ENCODE measurements at regions not wholly inside any gene's neighbourhood (a gene's known extent, or its start where the extent isn't known, plus 50 kb on each side); places are given as distances from the start of the nearest gene placed in this dataset.

DNA sequence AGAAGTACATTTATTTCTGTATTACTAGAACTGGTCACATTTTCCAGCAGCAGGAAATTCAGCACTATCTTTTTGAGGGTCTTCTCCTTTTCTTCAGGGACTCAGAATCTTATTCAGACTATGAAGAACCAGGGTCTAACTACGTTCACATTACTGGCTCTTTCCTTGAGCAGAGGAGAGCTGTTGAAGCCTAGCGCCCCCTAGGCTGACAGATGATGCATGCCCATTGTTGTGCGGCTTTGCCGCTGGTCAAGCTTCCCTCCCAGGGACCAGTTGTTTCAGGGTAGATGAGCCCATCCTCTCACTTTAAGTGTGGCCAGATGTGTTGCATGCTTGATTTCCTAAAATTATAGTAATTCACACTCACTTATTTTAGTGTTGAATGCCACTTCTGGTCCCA is 168.2 kb upstream of the PDGFD start:
- H3K4me3 Mint-ChIP-seq: no peak overlapping the region
- peaks cover 0 to 2% of the 10 kb centered on the region in 2 donors for H3K9me3 Mint-ChIP-seq
- DNase-seq (no peak), ATAC-seq (replicated peaks in 1 of 2) (no peak)
- no peaks in the 10 kb centered on the region for H3K27me3 Mint-ChIP-seq (ENCODE audit: low read depth)
- H3K36me3 Mint-ChIP-seq (ENCODE audit: insufficient read depth in 2 of 2): no peaks in the 10 kb centered on the region
- H3K4me1 Mint-ChIP-seq (ENCODE audit: low read depth): no peaks in the 10 kb centered on the region
- H3K27ac Mint-ChIP-seq: no peak overlapping the region

DNA sequence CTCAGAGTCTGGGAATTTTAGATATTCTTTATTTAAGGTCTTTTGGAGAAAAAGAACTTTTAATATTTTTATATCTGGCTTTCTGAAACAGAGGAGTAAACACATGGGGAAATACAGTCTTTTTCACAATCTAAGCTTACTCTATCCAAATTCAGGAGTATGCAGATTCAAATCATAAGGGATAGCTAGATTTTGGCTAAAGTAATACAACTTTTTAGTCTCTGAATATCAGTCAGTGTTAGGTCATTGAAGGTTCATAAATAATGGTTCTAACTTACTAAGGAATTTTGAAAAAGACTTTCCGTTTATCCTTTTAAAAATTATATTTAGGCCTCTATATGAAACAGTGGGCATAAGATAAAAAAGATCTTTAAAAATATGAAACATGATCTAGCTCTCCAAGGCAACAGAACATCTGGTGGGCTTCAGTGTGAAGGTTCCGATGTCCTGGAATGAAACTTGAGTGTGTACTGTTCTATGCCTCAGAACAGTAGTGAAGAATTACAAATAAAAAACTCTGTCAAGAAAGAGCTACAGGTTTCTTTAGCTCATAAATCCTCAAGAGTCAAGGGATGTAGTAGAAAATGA is 165.2 kb upstream of the PDGFD start:
- Mint-ChIP-seq H3K27ac (no peak overlapping the region), H3K9me3 (peaks cover 0 to 4% of the 10 kb centered on the region in 2 donors), H3K27me3 (ENCODE audit: low read depth) (no peaks in the 10 kb centered on the region)

DNA sequence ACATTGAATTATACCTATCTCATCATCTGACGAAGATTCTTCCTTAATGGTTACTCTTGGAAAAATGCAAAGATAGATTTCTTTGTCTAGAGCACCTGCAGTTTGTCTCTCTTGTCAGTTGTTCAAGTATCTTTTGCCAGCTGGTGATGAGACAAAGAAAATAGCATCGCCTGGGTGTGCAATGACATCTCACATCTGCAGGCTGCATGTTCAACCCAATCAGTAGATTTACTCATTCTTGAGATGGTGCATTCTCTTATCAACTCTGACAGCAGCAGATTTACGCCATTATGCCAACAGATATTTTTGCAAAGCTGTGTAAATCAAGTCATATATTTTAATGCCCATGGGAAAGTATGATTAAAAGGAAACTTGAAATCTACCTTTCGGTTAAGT is 164.6 kb upstream of the PDGFD start:
- H3K4me1 Mint-ChIP-seq (ENCODE audit: low read depth): no peaks in the 10 kb centered on the region
- no peaks in the 10 kb centered on the region for H3K27me3 Mint-ChIP-seq (ENCODE audit: low read depth)
- DNase-seq (no peak), ATAC-seq (replicated peaks in 1 of 2) (no peak)
- H3K4me3 Mint-ChIP-seq: no peak overlapping the region
- H3K9me3 Mint-ChIP-seq: peaks cover 2 to 3% of the 10 kb centered on the region in 2 donors
- H3K36me3 Mint-ChIP-seq (ENCODE audit: insufficient read depth in 2 of 2): no peaks in the 10 kb centered on the region
- H3K27ac Mint-ChIP-seq: no peak overlapping the region

More for the DNA sequence above, 165.2 kb upstream of the PDGFD start:
- H3K4me1 Mint-ChIP-seq (ENCODE audit: low read depth): no peaks in the 10 kb centered on the region
- no peak overlapping the region for H3K4me3 Mint-ChIP-seq
- DNase-seq: no peak
- no peaks in the 10 kb centered on the region for H3K36me3 Mint-ChIP-seq (ENCODE audit: insufficient read depth in 2 of 2)
- no peak for ATAC-seq (replicated peaks in 1 of 2)

DNA sequence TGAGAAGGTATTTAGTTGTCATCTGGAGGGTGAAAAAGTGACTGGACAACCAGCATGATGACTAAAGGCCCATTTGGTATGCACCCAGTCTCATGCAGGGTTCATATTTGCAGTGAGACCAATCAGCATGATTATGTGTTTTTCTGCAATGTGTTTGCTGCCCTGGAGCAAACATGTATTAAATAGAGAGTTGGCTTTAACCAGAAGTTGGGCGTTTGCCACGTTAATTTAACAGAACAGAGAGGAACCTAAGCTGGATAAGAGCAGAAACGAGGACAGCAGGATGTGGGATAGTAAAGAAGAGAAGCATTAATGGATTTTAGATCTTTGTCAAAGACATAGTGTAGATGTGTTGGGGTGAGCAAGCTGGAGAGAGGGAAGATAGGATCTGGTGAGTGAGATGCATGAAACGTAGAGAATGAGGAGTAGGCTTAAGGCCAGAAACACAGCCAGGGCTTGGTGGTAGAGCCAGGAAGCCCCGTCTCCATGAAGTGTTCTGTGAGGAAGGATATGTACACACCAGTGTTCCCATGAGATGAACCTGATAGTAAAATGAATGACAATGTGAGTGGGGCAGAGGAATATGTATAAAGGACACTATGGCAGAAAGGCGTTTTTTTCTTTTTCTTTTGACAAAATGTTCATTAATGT is 164.0 kb upstream of the PDGFD start:
- no peak overlapping the region for H3K27ac Mint-ChIP-seq
- H3K4me1 Mint-ChIP-seq (ENCODE audit: low read depth): no peaks in the 10 kb centered on the region
- DNase-seq (no peak), ATAC-seq (replicated peaks in 1 of 2) (no peak)
- H3K36me3 Mint-ChIP-seq (ENCODE audit: insufficient read depth in 2 of 2): no peaks in the 10 kb centered on the region
- no peaks in the 10 kb centered on the region for H3K27me3 Mint-ChIP-seq (ENCODE audit: low read depth)
- peaks cover 2 to 3% of the 10 kb centered on the region in 2 donors for H3K9me3 Mint-ChIP-seq
- H3K4me3 Mint-ChIP-seq: no peak overlapping the region

DNA sequence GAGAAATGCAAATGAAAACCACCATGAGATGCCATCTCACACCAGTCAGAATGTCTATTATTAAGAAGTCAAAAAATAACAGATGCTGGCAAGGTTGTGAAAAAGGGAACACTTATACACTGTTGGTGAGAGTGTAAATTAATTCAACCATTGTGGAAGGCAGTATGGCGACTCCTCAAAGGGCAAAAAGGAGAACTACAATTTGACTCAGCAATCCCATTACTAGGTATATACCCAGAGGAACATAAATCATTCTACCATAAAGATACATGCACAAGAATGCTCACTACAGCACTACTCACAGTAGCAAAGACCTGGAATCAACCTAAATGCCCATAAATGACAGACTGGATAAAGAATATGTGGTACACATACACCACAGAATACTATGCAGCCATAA is 161.1 kb upstream of the PDGFD start:
- Mint-ChIP-seq H3K36me3 (ENCODE audit: insufficient read depth in 2 of 2) (no peaks in the 10 kb centered on the region), H3K4me1 (ENCODE audit: low read depth) (no peaks in the 10 kb centered on the region), H3K9me3 (peaks cover 2 to 3% of the 10 kb centered on the region in 2 donors), H3K27me3 (ENCODE audit: low read depth) (no peaks in the 10 kb centered on the region), H3K27ac (no peak overlapping the region), H3K4me3 (no peak overlapping the region)
- no peak for ATAC-seq (replicated peaks in 1 of 2)
- DNase-seq: no peak

DNA sequence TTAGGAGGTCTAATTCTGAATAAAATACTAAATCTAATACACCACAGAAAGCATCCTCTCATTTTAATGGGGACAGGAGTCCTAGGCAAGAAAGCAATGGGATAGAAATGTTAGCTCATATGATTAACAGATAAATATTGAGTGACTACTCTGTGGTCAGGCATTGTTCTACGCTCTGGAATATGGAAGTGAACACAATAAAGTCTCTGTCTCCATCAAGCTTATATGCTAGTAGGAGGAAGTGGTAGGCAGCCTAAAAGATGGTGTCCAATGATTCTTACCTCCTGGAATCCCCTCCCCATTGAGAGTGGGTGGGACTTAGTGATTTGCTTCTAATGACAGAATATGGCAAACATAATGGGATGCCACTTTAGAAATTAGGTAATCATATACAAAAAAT is 160.3 kb upstream of the PDGFD start:
- Mint-ChIP-seq H3K4me3 (no peak overlapping the region), H3K27ac (no peak overlapping the region), H3K4me1 (ENCODE audit: low read depth) (no peaks in the 10 kb centered on the region), H3K27me3 (ENCODE audit: low read depth) (no peaks in the 10 kb centered on the region), H3K9me3 (peaks cover 2 to 3% of the 10 kb centered on the region in 2 donors), H3K36me3 (ENCODE audit: insufficient read depth in 2 of 2) (no peaks in the 10 kb centered on the region)
- ATAC-seq (replicated peaks in 1 of 2): no peak
- DNase-seq: no peak

DNA sequence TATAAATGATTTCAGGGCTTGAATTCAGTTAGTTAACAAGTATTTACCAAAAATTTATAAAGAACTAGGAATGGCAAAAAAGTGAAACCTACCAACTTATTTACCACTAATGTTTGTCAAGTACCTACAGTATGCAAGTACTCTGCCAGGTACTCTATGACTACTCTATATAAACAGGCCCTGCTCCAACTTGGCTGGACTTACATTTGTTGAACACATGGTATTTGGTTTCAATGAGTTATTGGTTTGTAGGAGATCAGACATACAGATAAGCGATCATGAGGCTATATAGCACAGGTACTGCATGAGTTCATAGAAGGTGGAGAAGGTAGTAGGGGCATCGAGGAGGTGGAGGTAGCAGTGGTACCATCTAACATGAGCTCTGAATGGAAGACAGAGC is 159.9 kb upstream of the PDGFD start:
- DNase-seq (no peak), ATAC-seq (replicated peaks in 1 of 2) (no peak)
- Mint-ChIP-seq H3K4me1 (ENCODE audit: low read depth) (no peaks in the 10 kb centered on the region), H3K27ac (no peak overlapping the region), H3K27me3 (ENCODE audit: low read depth) (no peaks in the 10 kb centered on the region), H3K9me3 (peaks cover 2 to 3% of the 10 kb centered on the region in 2 donors), H3K36me3 (ENCODE audit: insufficient read depth in 2 of 2) (no peaks in the 10 kb centered on the region), H3K4me3 (no peak overlapping the region)

DNA sequence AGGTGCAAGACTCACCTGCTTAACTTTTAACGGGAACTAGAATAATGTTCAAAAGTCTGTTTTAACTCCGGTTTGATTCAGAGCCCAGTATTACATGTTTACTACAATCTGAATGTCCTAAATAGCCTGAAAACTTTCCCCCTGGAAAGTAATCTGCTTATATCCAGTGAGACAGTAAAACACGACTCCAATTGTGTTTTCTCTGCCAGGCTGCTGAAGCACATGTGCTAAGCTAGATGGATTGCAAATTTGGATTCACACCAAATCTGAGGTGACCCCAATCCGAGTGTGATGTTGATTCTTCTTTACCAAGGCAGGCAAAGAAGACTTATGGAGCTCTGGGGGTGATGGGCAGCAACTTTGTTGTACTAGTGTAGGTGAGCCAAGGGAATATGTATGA is 158.7 kb upstream of the PDGFD start:
- no peaks in the 10 kb centered on the region for H3K27me3 Mint-ChIP-seq (ENCODE audit: low read depth)
- DNase-seq (no peak), ATAC-seq (replicated peaks in 1 of 2) (no peak)
- no peak overlapping the region for H3K4me3 Mint-ChIP-seq
- H3K27ac Mint-ChIP-seq: no peak overlapping the region
- H3K36me3 Mint-ChIP-seq (ENCODE audit: insufficient read depth in 2 of 2): no peaks in the 10 kb centered on the region
- peaks cover 2 to 3% of the 10 kb centered on the region in 2 donors for H3K9me3 Mint-ChIP-seq
- H3K4me1 Mint-ChIP-seq (ENCODE audit: low read depth): no peaks in the 10 kb centered on the region

DNA sequence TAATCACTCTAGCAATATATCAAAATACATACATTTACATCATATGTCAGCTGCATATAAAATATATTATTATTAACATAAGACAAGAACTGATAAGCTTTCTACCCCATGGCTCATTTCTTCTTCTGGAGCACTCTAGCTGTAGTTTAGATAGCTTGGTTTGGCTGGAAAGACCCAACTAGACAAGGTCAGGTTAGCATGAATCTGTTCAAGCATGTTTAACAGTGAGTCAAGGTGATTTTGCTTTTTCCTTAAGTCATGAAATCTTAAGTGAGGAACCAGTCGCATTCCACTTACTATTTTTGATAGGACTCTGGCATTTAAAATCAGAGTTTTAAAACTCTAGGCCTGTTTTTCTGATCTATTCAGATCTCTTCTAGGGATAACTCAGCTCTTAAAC is 157.0 kb upstream of the PDGFD start:
- Mint-ChIP-seq H3K4me1 (ENCODE audit: low read depth) (no peaks in the 10 kb centered on the region), H3K36me3 (ENCODE audit: insufficient read depth in 2 of 2) (no peaks in the 10 kb centered on the region), H3K4me3 (no peak overlapping the region), H3K27me3 (ENCODE audit: low read depth) (no peaks in the 10 kb centered on the region), H3K9me3 (peaks cover 2 to 3% of the 10 kb centered on the region in 2 donors), H3K27ac (no peak overlapping the region)
- ATAC-seq (replicated peaks in 1 of 2): no peak
- no peak for DNase-seq

DNA sequence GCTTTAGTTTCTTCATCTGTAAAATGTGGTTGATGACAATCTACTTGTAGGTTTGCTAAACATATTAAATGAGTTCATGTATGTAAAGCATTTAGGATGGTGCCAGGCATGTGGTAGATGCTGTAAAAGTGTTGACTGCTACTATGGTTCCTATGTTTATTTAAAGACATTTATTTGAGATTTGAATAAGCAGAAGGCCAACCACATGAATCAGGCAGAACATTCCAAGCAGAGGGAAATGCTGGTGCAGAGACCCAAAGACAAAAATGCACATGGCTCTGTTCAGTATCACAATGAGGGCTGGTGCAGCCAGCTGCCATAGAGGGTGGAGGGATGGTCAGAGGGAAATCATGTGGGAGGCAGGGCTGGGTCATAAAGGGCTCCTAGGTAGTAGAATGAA is 156.2 kb upstream of the PDGFD start:
- Mint-ChIP-seq H3K27me3 (ENCODE audit: low read depth) (no peaks in the 10 kb centered on the region), H3K27ac (no peak overlapping the region), H3K4me1 (ENCODE audit: low read depth) (no peaks in the 10 kb centered on the region), H3K9me3 (peaks cover 0 to 2% of the 10 kb centered on the region in 2 donors), H3K4me3 (no peak overlapping the region), H3K36me3 (ENCODE audit: insufficient read depth in 2 of 2) (no peaks in the 10 kb centered on the region)
- ATAC-seq (replicated peaks in 1 of 2) (no peak), DNase-seq (no peak)

DNA sequence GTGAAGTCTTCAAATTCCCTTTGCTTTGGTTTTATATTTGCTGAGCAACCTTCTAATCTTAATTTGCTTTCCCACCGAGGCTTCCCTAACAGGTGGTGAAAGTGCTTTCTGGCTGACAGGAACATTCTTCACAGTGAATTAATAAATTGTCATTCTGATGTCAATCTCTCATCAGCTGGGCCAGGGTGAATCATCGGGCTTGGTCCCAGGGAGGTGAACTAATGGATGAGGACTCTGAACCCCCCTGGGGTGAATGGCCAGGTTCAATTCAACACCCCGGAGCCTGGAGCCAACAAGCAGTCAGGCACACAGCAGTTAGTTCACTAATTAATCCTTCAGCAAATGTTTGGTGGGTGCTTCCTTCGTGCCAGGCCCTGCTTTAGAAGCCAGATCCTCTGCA is 155.4 kb upstream of the PDGFD start:
- ATAC-seq (replicated peaks in 1 of 2) (no peak), DNase-seq (no peak)
- H3K9me3 Mint-ChIP-seq: peaks cover 0 to 2% of the 10 kb centered on the region in 2 donors
- no peaks in the 10 kb centered on the region for H3K4me1 Mint-ChIP-seq (ENCODE audit: low read depth)
- no peaks in the 10 kb centered on the region for H3K27me3 Mint-ChIP-seq (ENCODE audit: low read depth)
- no peak overlapping the region for H3K4me3 Mint-ChIP-seq
- H3K36me3 Mint-ChIP-seq (ENCODE audit: insufficient read depth in 2 of 2): no peaks in the 10 kb centered on the region
- H3K27ac Mint-ChIP-seq: no peak overlapping the region

DNA sequence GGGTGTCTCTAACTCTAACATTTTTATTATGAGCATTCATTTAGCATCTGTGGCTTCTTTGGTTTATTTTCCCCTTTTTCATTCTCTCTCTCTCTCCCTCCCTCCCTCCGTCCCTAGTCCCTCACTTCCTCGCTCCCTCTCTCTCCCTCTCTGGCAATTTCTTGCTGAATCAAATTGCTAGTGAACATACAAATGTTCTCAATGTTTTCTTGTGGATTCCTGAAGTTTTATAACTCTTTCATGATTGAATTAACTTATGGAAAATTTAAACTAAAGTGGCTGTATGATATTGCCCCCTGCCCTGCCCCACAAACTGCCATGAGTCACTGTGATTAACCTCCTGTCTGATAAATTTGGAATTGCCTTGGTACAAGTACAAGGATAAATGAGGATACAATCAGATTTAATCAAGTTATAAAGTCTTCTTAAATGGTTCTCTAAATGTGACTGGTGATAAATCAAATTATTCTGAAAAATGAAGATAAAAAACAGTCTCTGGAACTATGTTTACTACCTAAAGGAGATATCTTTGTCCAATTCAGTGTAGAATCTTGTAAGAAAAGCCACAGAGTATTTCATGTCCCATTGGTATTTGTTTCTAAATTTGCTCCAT is 143.0 kb upstream of the PDGFD start:
- Mint-ChIP-seq H3K36me3 (ENCODE audit: insufficient read depth in 2 of 2) (no peaks in the 10 kb centered on the region), H3K4me1 (ENCODE audit: low read depth) (no peaks in the 10 kb centered on the region), H3K4me3 (no peak overlapping the region), H3K9me3 (no peaks in the 10 kb centered on the region), H3K27ac (no peak overlapping the region), H3K27me3 (ENCODE audit: low read depth) (no peaks in the 10 kb centered on the region)
- DNase-seq (no peak), ATAC-seq (replicated peaks in 1 of 2) (no peak)

DNA sequence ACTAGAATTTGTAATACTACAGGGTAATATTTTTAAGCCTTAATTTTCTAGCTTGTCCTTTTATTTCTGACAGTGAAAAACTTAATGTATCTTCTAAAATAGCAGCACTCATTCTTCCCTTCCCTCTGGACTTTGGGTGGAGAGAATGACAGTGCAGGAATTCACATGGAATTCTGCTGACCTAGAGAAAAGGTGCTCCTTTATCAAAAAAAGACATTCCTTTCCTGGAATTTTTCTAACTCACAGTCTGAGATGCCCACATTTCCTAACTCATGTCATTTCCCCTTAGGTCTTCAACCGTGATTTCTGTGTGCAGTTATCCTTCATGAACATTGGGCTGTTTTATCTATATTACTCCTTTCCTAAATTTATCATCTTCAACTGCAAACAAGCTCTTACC is 137.8 kb upstream of the PDGFD start:
- Mint-ChIP-seq H3K4me1 (ENCODE audit: low read depth) (no peaks in the 10 kb centered on the region), H3K9me3 (no peaks in the 10 kb centered on the region), H3K27ac (no peak overlapping the region), H3K27me3 (ENCODE audit: low read depth) (no peaks in the 10 kb centered on the region), H3K4me3 (no peak overlapping the region), H3K36me3 (ENCODE audit: insufficient read depth in 2 of 2) (no peaks in the 10 kb centered on the region)
- ATAC-seq (replicated peaks in 1 of 2) (no peak), DNase-seq (no peak)

DNA sequence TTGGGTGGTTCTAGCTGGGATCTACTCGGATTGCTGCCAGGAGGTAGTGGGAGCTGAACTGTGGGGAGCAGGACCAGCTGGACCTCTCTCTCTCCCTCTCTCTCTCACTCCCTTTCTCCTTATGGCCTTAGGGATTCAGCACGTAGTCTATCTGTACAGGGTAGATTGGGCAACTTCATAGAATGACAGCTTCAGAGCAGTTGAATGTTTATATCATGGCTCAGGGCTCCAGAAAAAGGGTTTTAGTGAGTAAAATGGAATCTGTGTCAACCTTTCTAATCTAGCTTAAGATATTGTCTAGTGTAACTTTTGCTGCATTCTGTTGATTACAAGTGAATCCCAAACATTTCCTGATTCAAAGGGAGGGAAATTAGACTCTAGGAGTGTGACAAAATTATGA is 127.7 kb upstream of the PDGFD start:
- ATAC-seq (replicated peaks in 1 of 2) (no peak), DNase-seq (no peak)
- Mint-ChIP-seq H3K4me1 (ENCODE audit: low read depth) (no peaks in the 10 kb centered on the region), H3K27me3 (ENCODE audit: low read depth) (no peaks in the 10 kb centered on the region), H3K9me3 (no peaks in the 10 kb centered on the region), H3K36me3 (ENCODE audit: insufficient read depth in 2 of 2) (no peaks in the 10 kb centered on the region), H3K27ac (no peak overlapping the region), H3K4me3 (no peak overlapping the region)
